ENCODE measurements at regions not wholly inside any gene's neighbourhood (a gene's known extent, or its start where the extent isn't known, plus 50 kb on each side); places are given as distances from the start of the nearest gene placed in this dataset.

GRCh38 chr2:182540252-182540651, 113.4 kb upstream of the PDE1A start:
- Mint-ChIP-seq H3K4me3 (no peak overlapping the region), H3K9me3 (no peaks in the 10 kb centered on the region), H3K36me3 (ENCODE audit: low read depth) (no peaks in the 10 kb centered on the region), H3K27ac (no peak overlapping the region), H3K4me1 (peaks cover 3% of the 10 kb centered on the region), H3K27me3 (no peaks in the 10 kb centered on the region)
- ATAC-seq (ENCODE audit: low read depth) (no peak), DNase-seq (no peak)
- ChIA-PET POLR2A (no interaction called here), CTCF (no interaction called here)
- intact Hi-C loops (cut with micrococcal nuclease): no loop called here
- TF ChIP-seq, protein P1, sequence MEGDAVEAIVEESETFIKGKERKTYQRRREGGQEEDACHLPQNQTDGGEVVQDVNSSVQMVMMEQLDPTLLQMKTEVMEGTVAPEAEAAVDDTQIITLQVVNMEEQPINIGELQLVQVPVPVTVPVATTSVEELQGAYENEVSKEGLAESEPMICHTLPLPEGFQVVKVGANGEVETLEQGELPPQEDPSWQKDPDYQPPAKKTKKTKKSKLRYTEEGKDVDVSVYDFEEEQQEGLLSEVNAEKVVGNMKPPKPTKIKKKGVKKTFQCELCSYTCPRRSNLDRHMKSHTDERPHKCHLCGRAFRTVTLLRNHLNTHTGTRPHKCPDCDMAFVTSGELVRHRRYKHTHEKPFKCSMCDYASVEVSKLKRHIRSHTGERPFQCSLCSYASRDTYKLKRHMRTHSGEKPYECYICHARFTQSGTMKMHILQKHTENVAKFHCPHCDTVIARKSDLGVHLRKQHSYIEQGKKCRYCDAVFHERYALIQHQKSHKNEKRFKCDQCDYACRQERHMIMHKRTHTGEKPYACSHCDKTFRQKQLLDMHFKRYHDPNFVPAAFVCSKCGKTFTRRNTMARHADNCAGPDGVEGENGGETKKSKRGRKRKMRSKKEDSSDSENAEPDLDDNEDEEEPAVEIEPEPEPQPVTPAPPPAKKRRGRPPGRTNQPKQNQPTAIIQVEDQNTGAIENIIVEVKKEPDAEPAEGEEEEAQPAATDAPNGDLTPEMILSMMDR (IDR thresholded peaks at IDR 0.05): no peak

- Mint-ChIP-seq H3K4me3 (no peak overlapping the region), H3K4me1 (peaks cover 3% of the 10 kb centered on the region), H3K9me3 (no peaks in the 10 kb centered on the region), H3K27ac (no peak overlapping the region), H3K27me3 (no peaks in the 10 kb centered on the region), H3K36me3 (ENCODE audit: low read depth) (no peaks in the 10 kb centered on the region)
- ATAC-seq (ENCODE audit: low read depth) (no peak), DNase-seq (no peak)
- CTCF ChIA-PET: no interaction called here
- POLR2A ChIA-PET: no interaction called here
- TF ChIP-seq, protein P1 (IDR thresholded peaks at IDR 0.05): no peak
- intact Hi-C loops (cut with micrococcal nuclease): no loop called here
Observed at GRCh38 chr2:182541268-182541667, 114.4 kb upstream of the PDE1A start.

DNA sequence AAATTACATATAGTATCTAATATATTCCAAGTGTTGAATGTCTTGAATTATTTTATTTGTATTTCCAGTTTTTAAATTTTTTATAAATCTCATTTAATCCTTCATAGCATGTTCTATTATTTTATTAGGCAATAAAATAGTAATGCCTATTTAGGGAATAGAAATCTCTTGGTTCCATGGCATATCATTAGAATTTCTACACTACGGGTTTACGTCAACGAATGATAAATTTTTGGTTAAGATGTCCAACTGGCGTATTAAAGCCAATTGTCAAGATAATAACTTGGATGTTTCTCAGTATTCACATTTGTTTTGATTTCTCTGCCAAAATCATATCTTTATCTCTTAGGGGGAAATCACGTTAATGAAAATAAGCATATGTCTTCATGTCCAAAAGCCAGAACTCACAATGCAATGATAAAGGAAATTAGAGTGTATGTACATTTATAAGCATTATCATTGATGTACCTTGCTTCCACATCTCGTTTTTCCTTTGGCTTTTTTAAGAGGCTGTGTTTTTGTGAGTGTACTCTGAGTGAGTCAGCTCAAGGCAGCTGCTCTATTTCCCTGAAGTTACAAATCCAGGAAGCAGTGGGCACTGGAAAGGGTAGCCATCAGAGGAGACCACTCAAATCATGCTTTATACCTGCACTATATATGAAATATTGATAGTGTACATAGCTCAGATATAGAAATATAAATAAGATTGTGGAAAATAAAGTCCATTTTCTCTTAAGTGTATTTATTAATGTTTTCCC, 115.8 kb upstream of the PDE1A start:
- CTCF ChIA-PET: no interaction called here
- no peak overlapping the region for H3K4me3 Mint-ChIP-seq
- H3K27ac Mint-ChIP-seq: no peak overlapping the region
- POLR2A ChIA-PET: no interaction called here
- no peaks in the 10 kb centered on the region for H3K9me3 Mint-ChIP-seq
- H3K27me3 Mint-ChIP-seq: no peaks in the 10 kb centered on the region
- TF ChIP-seq, protein P1 (IDR thresholded peaks at IDR 0.05): no peak
- H3K4me1 Mint-ChIP-seq: peaks cover 3% of the 10 kb centered on the region
- H3K36me3 Mint-ChIP-seq (ENCODE audit: low read depth): no peaks in the 10 kb centered on the region
- ATAC-seq (ENCODE audit: low read depth) (no peak), DNase-seq (no peak)
- intact Hi-C loops (cut with micrococcal nuclease): no loop called here

- H3K36me3 Mint-ChIP-seq (ENCODE audit: low read depth): no peaks in the 10 kb centered on the region
- H3K9me3 Mint-ChIP-seq: no peaks in the 10 kb centered on the region
- H3K4me3 Mint-ChIP-seq: no peak overlapping the region
- ChIA-PET CTCF (no interaction called here), POLR2A (no interaction called here)
- ATAC-seq (ENCODE audit: low read depth) (no peak), DNase-seq (no peak)
- peaks cover 3% of the 10 kb centered on the region for H3K4me1 Mint-ChIP-seq
- intact Hi-C loops (cut with micrococcal nuclease): no loop called here
- no peak overlapping the region for H3K27ac Mint-ChIP-seq
- TF ChIP-seq, protein P1 (IDR thresholded peaks at IDR 0.05): no peak
- no peaks in the 10 kb centered on the region for H3K27me3 Mint-ChIP-seq
Observed at GRCh38 chr2:182543741-182544525, 117.1 kb upstream of the PDE1A start.

DNA sequence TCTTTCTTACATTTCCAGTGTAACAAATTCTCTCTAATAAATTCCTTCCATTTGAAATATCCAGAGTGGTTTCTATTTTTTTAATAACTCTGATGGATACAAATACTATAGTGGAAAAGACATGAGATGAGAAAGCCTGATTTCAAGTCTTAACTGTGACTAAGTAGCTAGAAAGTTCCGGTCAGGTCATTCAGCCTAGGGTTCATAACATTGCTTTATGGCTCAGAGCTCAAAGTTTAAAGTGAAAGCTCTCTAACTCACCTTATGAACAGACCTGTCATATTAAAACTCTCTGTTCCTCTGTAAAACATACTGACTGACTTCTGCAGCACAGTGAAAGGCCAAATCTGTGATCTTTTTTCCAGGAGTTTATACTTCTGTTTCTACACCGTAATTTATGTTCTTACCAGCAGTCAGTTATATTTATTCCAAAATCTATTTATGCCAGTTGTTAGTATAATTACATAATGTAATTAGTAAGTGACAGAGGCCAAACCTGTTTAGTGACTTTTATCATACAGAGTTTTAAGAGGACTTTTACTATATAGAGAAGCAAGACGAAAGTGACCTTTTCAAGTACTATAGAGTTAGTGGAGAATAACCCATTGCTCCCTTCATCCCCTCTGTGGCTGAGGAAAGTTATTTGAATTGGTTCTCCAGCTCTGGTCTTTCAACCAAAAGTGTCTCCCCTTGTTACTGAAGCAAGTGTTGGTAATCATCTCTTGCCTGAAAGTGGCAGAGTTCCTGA, 118.8 kb upstream of the PDE1A start:
- Mint-ChIP-seq H3K4me1 (peaks cover 3% of the 10 kb centered on the region), H3K4me3 (no peak overlapping the region)
- intact Hi-C loops (cut with micrococcal nuclease): no loop called here

More for the DNA sequence above, 118.8 kb upstream of the PDE1A start:
- ATAC-seq (ENCODE audit: low read depth) (no peak), DNase-seq (no peak)
- H3K36me3 Mint-ChIP-seq (ENCODE audit: low read depth): no peaks in the 10 kb centered on the region
- POLR2A ChIA-PET: no interaction called here
- H3K27ac Mint-ChIP-seq: no peak overlapping the region
- CTCF ChIA-PET: no interaction called here
- TF ChIP-seq, protein P1 (IDR thresholded peaks at IDR 0.05): no peak
- no peaks in the 10 kb centered on the region for H3K27me3 Mint-ChIP-seq
- no peaks in the 10 kb centered on the region for H3K9me3 Mint-ChIP-seq

Data from activated B cell treated with CpG ODN at 0.5 μM for 24 hours (primary cell).